ENCODE measurements at regions not wholly inside any gene's neighbourhood (a gene's known extent, or its start where the extent isn't known, plus 50 kb on each side); places are given as distances from the start of the nearest gene placed in this dataset.

GRCh38 chr21:30072496-30072895 is 94.1 kb downstream of the CLDN17 start:
- TF ChIP-seq POLR2A (IDR thresholded peaks at IDR 0.05; ENCODE audit: low read depth, low read length), result no peak
- no peak for TF ChIP-seq POLR2AphosphoS5 (IDR thresholded peaks at IDR 0.05; ENCODE audit: low read depth, low read length)
- no peak for TF ChIP-seq TAF1 (IDR thresholded peaks at IDR 0.05; ENCODE audit: borderline replicate concordance, low read depth, low read length)
